Liver (tissue), 3 donors: ENCODE measurements at regions not wholly inside any gene's neighbourhood (a gene's known extent, or its start where the extent isn't known, plus 50 kb on each side); places are given as distances from the start of the nearest gene placed in this dataset.

Experiments
- GABPA ChIP-seq, 2 donors: IDR thresholded peaks in 1 of 2; conservative IDR thresholded peaks in 1 of 2; 2 replicates each; pipeline ENCODE4 v1.6.1; 2016; ENCODE audit warnings: antibody characterized with exemption in 2 of 2, mild to moderate bottlenecking in 1 of 2, moderate library complexity in 1 of 2
- SP1 ChIP-seq: IDR thresholded peaks from 2 replicates; pipeline ENCODE4 v1.6.1; 2018; ENCODE audit warnings: antibody characterized with exemption, mild to moderate bottlenecking
- TAF1 ChIP-seq: conservative IDR thresholded peaks from 2 replicates; pipeline ENCODE4 v1.6.1; 2016; ENCODE audit warnings: antibody characterized with exemption, mild to moderate bottlenecking
- YY1 ChIP-seq: IDR thresholded peaks from 2 replicates; pipeline ENCODE4 v1.6.1; 2016; ENCODE audit warnings: antibody characterized with exemption, mild to moderate bottlenecking
- TF ChIP-seq, protein P1 (sequence below): IDR thresholded peaks from 2 replicates; pipeline ENCODE4 v1.6.1; 2016; ENCODE audit warnings: antibody characterized with exemption, mild to moderate bottlenecking
- TF ChIP-seq, protein P2 (sequence below): fragments of 150-350 bp; IDR thresholded peaks from 2 replicates; pipeline ENCODE4 v1.5.1; 2017; ENCODE audit warnings: improper control_type of control experiment, low read depth, low read length; ENCODE audit not compliant: missing input control
- TF ChIP-seq, protein P3 (sequence below): IDR thresholded peaks from 2 replicates; pipeline ENCODE4 v1.6.1; 2016; ENCODE audit warnings: antibody characterized with exemption
- donor health status: healthy.
- donor health status: healthy.

DNA sequence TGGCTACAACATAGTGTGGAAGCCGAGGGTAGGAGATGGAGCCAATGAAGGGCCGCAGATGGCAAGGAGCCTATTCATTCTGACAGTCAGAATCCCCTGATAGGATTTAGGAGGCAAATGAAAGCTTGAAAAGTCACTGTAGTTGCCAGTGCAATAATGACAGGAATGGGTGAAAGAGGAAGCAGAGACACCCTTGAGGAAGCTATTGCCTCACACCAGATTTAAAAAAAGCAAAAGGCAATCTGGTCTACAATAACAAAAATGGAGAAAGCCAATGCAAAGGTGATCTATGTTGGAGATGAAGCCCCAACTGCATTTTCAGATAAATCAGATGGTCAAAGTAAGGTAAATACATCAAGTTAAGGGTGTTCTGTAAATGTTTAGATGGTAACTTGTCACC is 158.5 kb downstream of the TUBA3C start:
- TF ChIP-seq, protein P1, sequence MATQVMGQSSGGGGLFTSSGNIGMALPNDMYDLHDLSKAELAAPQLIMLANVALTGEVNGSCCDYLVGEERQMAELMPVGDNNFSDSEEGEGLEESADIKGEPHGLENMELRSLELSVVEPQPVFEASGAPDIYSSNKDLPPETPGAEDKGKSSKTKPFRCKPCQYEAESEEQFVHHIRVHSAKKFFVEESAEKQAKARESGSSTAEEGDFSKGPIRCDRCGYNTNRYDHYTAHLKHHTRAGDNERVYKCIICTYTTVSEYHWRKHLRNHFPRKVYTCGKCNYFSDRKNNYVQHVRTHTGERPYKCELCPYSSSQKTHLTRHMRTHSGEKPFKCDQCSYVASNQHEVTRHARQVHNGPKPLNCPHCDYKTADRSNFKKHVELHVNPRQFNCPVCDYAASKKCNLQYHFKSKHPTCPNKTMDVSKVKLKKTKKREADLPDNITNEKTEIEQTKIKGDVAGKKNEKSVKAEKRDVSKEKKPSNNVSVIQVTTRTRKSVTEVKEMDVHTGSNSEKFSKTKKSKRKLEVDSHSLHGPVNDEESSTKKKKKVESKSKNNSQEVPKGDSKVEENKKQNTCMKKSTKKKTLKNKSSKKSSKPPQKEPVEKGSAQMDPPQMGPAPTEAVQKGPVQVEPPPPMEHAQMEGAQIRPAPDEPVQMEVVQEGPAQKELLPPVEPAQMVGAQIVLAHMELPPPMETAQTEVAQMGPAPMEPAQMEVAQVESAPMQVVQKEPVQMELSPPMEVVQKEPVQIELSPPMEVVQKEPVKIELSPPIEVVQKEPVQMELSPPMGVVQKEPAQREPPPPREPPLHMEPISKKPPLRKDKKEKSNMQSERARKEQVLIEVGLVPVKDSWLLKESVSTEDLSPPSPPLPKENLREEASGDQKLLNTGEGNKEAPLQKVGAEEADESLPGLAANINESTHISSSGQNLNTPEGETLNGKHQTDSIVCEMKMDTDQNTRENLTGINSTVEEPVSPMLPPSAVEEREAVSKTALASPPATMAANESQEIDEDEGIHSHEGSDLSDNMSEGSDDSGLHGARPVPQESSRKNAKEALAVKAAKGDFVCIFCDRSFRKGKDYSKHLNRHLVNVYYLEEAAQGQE, result no peak
- TF ChIP-seq, protein P2, sequence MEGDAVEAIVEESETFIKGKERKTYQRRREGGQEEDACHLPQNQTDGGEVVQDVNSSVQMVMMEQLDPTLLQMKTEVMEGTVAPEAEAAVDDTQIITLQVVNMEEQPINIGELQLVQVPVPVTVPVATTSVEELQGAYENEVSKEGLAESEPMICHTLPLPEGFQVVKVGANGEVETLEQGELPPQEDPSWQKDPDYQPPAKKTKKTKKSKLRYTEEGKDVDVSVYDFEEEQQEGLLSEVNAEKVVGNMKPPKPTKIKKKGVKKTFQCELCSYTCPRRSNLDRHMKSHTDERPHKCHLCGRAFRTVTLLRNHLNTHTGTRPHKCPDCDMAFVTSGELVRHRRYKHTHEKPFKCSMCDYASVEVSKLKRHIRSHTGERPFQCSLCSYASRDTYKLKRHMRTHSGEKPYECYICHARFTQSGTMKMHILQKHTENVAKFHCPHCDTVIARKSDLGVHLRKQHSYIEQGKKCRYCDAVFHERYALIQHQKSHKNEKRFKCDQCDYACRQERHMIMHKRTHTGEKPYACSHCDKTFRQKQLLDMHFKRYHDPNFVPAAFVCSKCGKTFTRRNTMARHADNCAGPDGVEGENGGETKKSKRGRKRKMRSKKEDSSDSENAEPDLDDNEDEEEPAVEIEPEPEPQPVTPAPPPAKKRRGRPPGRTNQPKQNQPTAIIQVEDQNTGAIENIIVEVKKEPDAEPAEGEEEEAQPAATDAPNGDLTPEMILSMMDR, result no peak
- no peak for TF ChIP-seq YY1
- TF ChIP-seq, protein P3, sequence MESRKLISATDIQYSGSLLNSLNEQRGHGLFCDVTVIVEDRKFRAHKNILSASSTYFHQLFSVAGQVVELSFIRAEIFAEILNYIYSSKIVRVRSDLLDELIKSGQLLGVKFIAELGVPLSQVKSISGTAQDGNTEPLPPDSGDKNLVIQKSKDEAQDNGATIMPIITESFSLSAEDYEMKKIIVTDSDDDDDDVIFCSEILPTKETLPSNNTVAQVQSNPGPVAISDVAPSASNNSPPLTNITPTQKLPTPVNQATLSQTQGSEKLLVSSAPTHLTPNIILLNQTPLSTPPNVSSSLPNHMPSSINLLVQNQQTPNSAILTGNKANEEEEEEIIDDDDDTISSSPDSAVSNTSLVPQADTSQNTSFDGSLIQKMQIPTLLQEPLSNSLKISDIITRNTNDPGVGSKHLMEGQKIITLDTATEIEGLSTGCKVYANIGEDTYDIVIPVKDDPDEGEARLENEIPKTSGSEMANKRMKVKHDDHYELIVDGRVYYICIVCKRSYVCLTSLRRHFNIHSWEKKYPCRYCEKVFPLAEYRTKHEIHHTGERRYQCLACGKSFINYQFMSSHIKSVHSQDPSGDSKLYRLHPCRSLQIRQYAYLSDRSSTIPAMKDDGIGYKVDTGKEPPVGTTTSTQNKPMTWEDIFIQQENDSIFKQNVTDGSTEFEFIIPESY, result no peak
- no peak for TF ChIP-seq SP1
- TF ChIP-seq TAF1, result no peak
- TF ChIP-seq GABPA (IDR thresholded peaks at IDR 0.05 in 1 of 2, conservative IDR thresholded peaks at IDR 0.05 in 1 of 2), result no peak
